ENCODE measurements at regions not wholly inside any gene's neighbourhood (a gene's known extent, or its start where the extent isn't known, plus 50 kb on each side); places are given as distances from the start of the nearest gene placed in this dataset.

DNA sequence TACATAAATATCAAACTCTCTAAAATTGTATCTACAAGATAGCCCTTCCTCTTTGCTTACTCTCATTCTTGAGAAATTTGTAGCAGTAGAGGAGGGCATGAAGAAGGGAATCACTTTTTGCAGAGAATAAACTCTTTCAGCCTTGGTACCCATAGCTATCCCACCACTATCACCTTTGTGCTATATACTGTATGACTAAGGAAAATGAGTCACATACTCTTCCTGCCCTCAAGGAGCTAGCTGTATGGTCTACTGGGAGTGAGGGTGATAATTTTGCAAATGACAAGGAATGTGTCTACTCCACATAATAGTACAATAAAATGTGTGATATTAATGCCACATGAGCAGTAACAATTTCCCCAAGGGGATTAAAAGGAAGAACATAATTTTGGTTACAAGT is 184.6 kb upstream of the WSB1 start:
- Histone ChIP-seq H4K20me1 (ENCODE audit: control insufficient read depth, insufficient read depth, low read depth, low read length) (no peaks in the 10 kb centered on the region), H3K79me2 (ENCODE audit: control insufficient read depth, low read length) (no peaks in the 10 kb centered on the region), H3K4me3 (ENCODE audit: low read length) (no peak overlapping the region), H3K4me2 (ENCODE audit: low read length) (no peak overlapping the region), H3F3A (ENCODE audit: control insufficient read depth, insufficient read depth) (no peaks in the 10 kb centered on the region), H3K9me3 (ENCODE audit: control insufficient read depth, insufficient read depth, low read length) (no peaks in the 10 kb centered on the region), H3K36me3 (ENCODE audit: control insufficient read depth, low read length) (no peaks in the 10 kb centered on the region), H3K27ac (ENCODE audit: low read depth, low read length) (no peak overlapping the region), H3K9me2 (replicated peaks; ENCODE audit: control insufficient read depth, low read length) (no peaks in the 10 kb centered on the region), H3K27me3 (ENCODE audit: control insufficient read depth, low read length) (no peaks in the 10 kb centered on the region), H3K4me1 (ENCODE audit: control insufficient read depth, low read length) (no peaks in the 10 kb centered on the region)
- TF ChIP-seq, protein P1, sequence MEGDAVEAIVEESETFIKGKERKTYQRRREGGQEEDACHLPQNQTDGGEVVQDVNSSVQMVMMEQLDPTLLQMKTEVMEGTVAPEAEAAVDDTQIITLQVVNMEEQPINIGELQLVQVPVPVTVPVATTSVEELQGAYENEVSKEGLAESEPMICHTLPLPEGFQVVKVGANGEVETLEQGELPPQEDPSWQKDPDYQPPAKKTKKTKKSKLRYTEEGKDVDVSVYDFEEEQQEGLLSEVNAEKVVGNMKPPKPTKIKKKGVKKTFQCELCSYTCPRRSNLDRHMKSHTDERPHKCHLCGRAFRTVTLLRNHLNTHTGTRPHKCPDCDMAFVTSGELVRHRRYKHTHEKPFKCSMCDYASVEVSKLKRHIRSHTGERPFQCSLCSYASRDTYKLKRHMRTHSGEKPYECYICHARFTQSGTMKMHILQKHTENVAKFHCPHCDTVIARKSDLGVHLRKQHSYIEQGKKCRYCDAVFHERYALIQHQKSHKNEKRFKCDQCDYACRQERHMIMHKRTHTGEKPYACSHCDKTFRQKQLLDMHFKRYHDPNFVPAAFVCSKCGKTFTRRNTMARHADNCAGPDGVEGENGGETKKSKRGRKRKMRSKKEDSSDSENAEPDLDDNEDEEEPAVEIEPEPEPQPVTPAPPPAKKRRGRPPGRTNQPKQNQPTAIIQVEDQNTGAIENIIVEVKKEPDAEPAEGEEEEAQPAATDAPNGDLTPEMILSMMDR (IDR thresholded peaks at IDR 0.05; ENCODE audit: low read depth, low read length, poor library complexity, severe bottlenecking) = no peak
- TF ChIP-seq EZH2phosphoT487 (IDR thresholded peaks at IDR 0.05; ENCODE audit: borderline replicate concordance, low read length) = no peak

- peaks cover 3% of the 10 kb centered on the region; the same call in 1 of the 2 replicates for H3K9me3 ChIP-seq (ENCODE audit: control insufficient read depth, insufficient read depth, low read length)
- no peaks in the 10 kb centered on the region for H3K36me3 ChIP-seq (ENCODE audit: control insufficient read depth, low read length)
- no peaks in the 10 kb centered on the region for H3K9me2 ChIP-seq (replicated peaks; ENCODE audit: control insufficient read depth, low read length)
- no peaks in the 10 kb centered on the region for H4K20me1 ChIP-seq (ENCODE audit: control insufficient read depth, insufficient read depth, low read depth, low read length)
- no peaks in the 10 kb centered on the region for H3K27me3 ChIP-seq (ENCODE audit: control insufficient read depth, low read length)
- no peaks in the 10 kb centered on the region for H3K79me2 ChIP-seq (ENCODE audit: control insufficient read depth, low read length)
- H3F3A ChIP-seq (ENCODE audit: control insufficient read depth, insufficient read depth) = no peaks in the 10 kb centered on the region
- H3K4me2 ChIP-seq (ENCODE audit: low read length) = no peak overlapping the region
- H3K4me1 ChIP-seq (ENCODE audit: control insufficient read depth, low read length) = no peaks in the 10 kb centered on the region
- TF ChIP-seq EZH2phosphoT487 (IDR thresholded peaks at IDR 0.05; ENCODE audit: borderline replicate concordance, low read length) = no peak
- TF ChIP-seq, protein P1 (IDR thresholded peaks at IDR 0.05; ENCODE audit: low read depth, low read length, poor library complexity, severe bottlenecking) = no peak
- H3K27ac ChIP-seq (ENCODE audit: low read depth, low read length) = no peak overlapping the region
- no peak overlapping the region for H3K4me3 ChIP-seq (ENCODE audit: low read length)
These were observed 140.9 kb upstream of the WSB1 start for GRCh38 chr17:27153005-27153404.

- Histone ChIP-seq H3K9me3 (ENCODE audit: control insufficient read depth, insufficient read depth, low read length) (peaks cover 3% of the 10 kb centered on the region; the same call in 1 of the 2 replicates), H3F3A (ENCODE audit: control insufficient read depth, insufficient read depth) (no peaks in the 10 kb centered on the region), H3K9me2 (replicated peaks; ENCODE audit: control insufficient read depth, low read length) (no peaks in the 10 kb centered on the region), H3K36me3 (ENCODE audit: control insufficient read depth, low read length) (no peaks in the 10 kb centered on the region), H3K4me3 (ENCODE audit: low read length) (no peak overlapping the region), H3K27ac (ENCODE audit: low read depth, low read length) (no peak overlapping the region), H3K79me2 (ENCODE audit: control insufficient read depth, low read length) (no peaks in the 10 kb centered on the region), H3K4me1 (ENCODE audit: control insufficient read depth, low read length) (no peaks in the 10 kb centered on the region), H3K27me3 (ENCODE audit: control insufficient read depth, low read length) (no peaks in the 10 kb centered on the region), H4K20me1 (ENCODE audit: control insufficient read depth, insufficient read depth, low read depth, low read length) (no peaks in the 10 kb centered on the region), H3K4me2 (ENCODE audit: low read length) (no peak overlapping the region)
- no peak for TF ChIP-seq EZH2phosphoT487 (IDR thresholded peaks at IDR 0.05; ENCODE audit: borderline replicate concordance, low read length)
- TF ChIP-seq, protein P1 (IDR thresholded peaks at IDR 0.05; ENCODE audit: low read depth, low read length, poor library complexity, severe bottlenecking) = no peak
These were observed 138.0 kb upstream of the WSB1 start for GRCh38 chr17:27155866-27156265.
